D341Med (cell line): ENCODE measurements at regions not wholly inside any gene's neighbourhood (a gene's known extent, or its start where the extent isn't known, plus 50 kb on each side); places are given as distances from the start of the nearest gene placed in this dataset.

Experiments used
- DNase-seq: peaks from one replicate; pipeline ENCODE4 v3.0.0; 2012; ENCODE audit warnings: low spot score

DNA sequence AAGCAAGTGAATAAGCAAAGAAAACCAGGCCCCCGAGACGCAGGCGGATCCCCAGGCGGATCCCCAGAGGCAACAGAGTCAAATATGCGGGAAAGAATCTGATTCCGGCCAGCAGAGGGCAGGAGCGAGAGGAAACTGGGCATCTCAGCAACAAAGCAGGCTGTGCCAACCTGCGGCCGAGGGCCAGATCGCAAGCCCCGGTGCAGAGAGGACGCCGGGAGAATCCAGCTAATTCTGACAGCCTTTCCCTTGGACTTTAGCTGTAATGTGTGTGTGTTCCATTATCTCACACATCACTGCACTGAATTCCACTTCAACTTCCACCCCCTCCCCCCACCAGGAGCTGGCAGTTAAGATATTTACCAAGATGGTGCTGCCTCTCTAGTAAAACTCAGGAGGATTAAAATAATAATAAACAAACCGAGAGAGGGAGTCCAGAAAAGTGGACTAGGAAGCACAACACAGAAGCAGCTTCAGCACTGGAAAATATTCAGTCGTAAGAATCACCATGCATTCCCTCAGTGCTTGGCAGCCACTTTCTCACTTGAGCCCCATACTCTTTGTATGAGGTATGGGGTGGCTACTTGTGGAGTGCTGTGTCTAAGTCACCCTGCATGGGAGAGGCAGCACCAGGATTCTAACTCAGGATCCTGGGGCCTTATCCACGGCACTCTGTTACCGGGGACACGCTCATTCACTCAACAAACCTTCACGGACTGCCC, 66.2 kb upstream of the SNX9 start:
- peak; percentile 89 for DNase-seq

GRCh38 chr6:157757430-157758403, 65.3 kb upstream of the SNX9 start:
- DNase-seq: no peak

DNA sequence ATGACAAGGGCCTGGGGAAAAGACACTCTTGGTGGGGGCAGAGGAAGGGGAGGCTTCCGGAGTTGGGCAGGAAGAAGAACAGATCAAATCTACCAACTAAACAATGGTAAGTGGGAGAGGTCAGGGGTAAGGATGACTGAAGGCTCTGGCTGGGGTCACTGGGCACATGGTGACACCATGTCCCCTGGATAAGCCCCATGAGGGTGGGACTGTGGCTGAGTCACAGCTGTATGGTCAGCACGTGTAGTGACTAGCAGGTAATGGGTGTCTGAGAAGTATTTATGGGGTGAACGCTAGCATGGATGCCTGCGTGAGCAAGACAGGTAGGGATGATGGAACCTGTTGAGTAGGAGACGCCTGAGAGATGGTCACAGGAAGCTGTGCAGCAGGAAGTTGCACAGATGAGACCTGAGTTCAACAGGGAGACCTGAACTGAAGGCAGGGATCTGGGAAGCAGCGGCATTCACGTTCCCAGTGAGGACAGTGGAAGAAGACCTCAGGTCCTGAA, 64.5 kb upstream of the SNX9 start:
- no peak for DNase-seq

GRCh38 chr6:157759028-157759427, 64.0 kb upstream of the SNX9 start:
- no peak for DNase-seq

DNA sequence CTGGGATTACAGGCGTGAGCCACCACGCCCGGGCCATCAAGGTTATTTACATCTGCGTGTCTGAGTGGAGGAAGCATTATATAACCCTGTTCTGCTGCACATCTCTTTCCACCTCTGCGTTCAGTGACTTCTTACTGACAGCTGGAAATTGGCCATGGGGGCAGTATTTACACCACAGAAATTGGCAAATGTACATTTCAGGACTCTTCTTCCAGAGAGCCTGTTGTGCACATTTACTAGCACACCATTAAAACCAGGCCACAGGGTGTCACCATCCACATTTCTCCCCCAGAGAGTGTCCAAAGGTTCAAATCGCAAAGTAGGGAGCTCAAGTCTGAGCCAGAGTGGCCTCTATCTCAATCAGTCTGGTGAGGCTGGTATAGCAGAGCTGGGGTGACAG, 62.9 kb upstream of the SNX9 start:
- no peak for DNase-seq

GRCh38 chr6:157760589-157761330, 62.3 kb upstream of the SNX9 start:
- no peak for DNase-seq

- no peak for DNase-seq
These were observed 61.6 kb upstream of the SNX9 start for GRCh38 chr6:157761331-157761921.

- DNase-seq: no peak
These were observed 61.1 kb upstream of the SNX9 start for GRCh38 chr6:157761926-157762325.

DNA sequence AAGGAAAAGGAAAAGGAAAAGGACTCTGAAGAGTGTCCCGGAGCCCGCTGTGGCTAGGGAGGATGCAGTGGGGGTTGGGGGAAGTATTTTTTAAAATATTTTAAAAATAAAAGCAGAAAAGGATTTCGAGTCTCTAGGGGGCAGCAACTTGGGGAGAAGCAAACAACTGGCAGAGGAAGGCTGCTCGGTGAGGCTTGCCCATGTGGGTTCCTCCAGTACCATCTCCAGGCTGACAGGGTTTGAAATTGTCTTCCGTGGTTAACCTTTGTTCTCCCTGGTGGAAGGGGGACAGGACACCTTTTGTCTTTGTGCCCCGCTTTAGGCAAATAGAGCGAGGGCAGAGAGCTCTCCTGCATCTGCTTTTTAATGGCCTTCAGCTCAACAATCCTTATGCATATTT, 60.4 kb upstream of the SNX9 start:
- no peak for DNase-seq

GRCh38 chr6:157763129-157763903, 59.7 kb upstream of the SNX9 start:
- no peak for DNase-seq

DNA sequence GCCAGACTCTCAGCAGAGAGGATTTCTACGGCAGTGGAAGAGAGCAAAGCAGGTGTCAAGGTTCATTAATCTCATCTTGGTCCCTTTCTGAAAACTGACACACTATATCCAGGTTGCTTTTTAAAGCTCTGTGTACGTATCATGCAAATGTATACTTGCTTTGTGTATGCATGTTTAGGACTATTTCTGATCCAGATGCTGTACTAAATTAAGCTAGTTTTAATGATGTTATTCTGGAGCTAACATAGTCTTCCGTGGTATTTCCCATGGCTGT, 59.2 kb upstream of the SNX9 start:
- DNase-seq: no peak

DNA sequence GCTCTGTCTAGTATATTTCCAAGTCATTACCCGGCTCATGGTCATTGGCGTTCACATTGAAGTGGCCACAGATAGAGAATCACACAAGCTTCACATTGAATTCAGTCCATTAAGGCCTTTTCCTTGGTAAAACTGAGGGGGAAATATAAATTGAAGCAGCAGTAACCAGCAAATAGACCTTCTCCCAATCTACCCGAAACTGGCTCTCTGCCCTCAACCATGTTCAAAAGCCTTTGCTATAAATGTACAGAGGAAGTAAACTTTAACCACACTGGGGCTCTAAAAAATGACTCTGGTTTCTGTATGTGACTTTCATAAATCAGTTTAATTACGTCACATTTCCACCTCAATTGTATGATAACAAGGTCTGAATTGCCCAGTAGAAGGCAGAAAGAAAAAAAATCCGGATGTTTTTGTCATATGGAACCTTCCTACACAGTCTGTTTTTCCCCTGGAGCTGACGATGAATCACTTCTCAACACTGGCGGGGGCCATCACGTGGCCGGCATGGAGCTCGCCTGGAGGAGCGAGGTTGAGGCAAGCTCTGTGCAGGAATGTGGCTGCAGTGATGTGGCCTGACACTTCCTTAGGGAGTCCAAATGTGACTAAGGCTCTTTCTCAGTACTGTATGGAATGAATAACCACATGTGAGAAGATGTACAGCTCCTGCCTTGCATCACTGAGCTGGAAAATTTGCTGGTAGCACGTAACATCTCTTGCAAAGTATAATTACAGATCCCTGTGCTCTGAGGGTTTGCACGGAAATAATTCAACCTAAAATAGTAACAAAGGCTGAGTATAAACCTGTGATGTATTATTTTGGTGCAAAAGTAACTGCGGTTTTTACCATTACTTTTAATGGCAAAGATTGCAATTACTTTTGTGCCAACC, 58.6 kb upstream of the SNX9 start:
- no peak for DNase-seq

GRCh38 chr6:157766901-157767774, 55.9 kb upstream of the SNX9 start:
- no peak for DNase-seq

DNA sequence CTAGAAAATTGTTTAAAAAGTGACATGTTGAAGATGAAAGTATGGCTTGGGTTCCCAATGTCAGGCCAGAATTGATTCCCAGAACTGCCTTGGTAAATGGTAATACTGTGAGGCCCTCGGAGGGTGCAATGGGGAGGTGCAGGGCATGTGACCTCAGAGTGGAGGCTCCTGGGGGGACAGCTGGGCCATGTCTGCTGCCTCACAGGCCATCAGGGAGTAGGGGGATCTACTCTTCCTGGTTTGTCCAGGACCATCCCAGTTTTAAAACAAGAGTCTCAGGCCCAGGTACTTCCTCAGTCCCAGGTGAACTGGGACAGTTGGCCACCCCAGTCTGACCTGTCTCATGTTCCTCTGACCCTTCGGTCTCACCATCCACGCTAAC, 55.3 kb upstream of the SNX9 start:
- DNase-seq: no peak

- DNase-seq: no peak
These were observed 54.7 kb upstream of the SNX9 start for GRCh38 chr6:157768304-157768703.

DNA sequence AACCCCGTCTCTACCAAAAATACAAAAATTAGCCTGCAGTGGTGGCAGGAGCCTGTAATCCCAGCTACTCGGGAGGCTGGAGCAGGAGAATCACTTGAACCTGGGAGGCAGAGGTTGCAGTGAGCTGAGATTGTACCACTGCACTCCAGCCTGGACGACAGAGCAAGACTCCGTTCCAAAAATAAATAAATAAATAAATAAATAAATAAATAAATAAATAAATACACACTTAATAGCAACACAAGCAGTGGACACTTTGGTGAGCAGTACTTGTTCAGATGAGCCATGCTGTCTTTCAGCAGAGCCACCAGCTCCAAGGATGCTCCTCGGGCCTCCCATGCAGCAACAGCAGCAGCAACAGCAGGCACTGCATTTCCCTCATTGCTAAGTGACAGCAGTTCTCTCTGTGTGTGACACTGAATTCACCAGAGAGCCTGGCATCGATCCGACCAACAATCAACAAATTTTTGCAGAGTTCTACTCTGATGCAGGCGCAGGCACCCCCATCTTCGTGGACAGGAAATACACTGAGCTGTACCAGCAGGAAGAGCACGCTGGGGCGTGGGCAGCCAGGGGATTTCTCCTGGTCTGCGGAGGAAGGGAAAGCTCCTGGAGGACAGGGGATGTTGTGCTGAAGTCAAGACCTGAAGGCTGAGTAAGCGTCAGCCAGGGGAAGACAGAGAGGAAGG, 54.0 kb upstream of the SNX9 start:
- no peak for DNase-seq

DNA sequence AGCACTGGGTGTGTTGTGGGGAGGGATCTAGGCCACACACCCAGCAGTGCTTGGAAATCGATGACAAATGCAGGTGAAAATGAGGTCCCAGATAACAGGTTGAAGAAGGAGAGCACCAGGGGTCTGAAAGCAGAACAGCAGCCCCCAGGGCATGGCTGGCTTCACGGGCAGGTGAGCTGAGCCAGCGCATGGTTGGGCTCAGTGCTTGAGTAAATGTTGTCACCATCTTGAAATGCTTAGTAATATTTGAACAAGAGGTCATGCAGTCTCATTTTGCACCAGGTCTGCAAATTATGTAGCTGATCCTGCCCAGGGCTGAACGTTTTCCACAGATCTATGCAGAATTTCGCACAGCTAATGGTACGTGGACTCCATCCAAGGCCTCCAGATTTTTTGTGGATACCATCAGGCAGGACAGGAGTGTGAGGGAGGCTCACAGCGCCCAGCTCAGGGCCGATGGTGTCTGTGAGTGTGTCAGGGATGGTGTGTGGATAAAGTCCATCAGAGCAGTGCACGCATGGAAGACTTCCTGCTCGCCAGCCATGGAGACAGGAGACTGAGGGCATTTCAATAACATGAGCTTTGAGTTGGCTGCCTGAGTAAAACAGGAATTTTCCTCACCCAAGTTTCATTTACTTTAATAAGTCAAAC, 53.1 kb upstream of the SNX9 start:
- DNase-seq: no peak

GRCh38 chr6:157770946-157771345, 52.1 kb upstream of the SNX9 start:
- DNase-seq: no peak
